GM23338 (cell line): ENCODE measurements at regions not wholly inside any gene's neighbourhood (a gene's known extent, or its start where the extent isn't known, plus 50 kb on each side); places are given as distances from the start of the nearest gene placed in this dataset.

Source experiments
- ATAC-seq: fragments of 200-7000 bp; cut with Tn5 transposase; 3 replicates; pipeline ENCODE4 v1.9.1; 2020
- DNase-seq: peaks from one replicate; pipeline ENCODE4 v3.0.0-alpha.2; 2015; ENCODE audit warnings: low spot score
- H2AFZ ChIP-seq: fragments of 200-600 bp; sonication (generic); 2 replicates; pipeline ENCODE4 v1.8.0; 2016; ENCODE audit warnings: antibody characterized with exemption, mild to moderate bottlenecking, moderate library complexity
- H3F3A ChIP-seq: fragments of 200-600 bp; sonication (generic); replicated peaks from 2 replicates; pipeline ENCODE4 v1.8.0; 2017; ENCODE audit warnings: antibody characterized with exemption, mixed run types, low read depth
- H3K27ac ChIP-seq: fragments of 200-600 bp; sonication (generic); 2 replicates; pipeline ENCODE4 v1.6.1; 2016; ENCODE audit warnings: low read depth
- H3K27me3 ChIP-seq: fragments of 200-600 bp; sonication (generic); 2 replicates; pipeline ENCODE4 v1.8.0; 2016; ENCODE audit warnings: mild to moderate bottlenecking, mixed run types, moderate library complexity; ENCODE audit not compliant: insufficient read depth
- H3K36me3 ChIP-seq: fragments of 200-600 bp; sonication (generic); 2 replicates; pipeline ENCODE4 v1.8.0; 2016; ENCODE audit warnings: mild to moderate bottlenecking; ENCODE audit not compliant: insufficient read depth
- H3K4me1 ChIP-seq: fragments of 200-600 bp; sonication (generic); 2 replicates; pipeline ENCODE4 v1.8.0; 2016; ENCODE audit warnings: mild to moderate bottlenecking, moderate library complexity; ENCODE audit not compliant: insufficient read depth
- H3K4me2 ChIP-seq: fragments of 200-600 bp; sonication (generic); 2 replicates; pipeline ENCODE4 v1.7.1; 2017; ENCODE audit warnings: mixed run types
- H3K4me3 ChIP-seq: fragments of 200-600 bp; sonication (generic); 2 replicates; pipeline ENCODE4 v1.6.1; 2016; ENCODE audit warnings: mixed run types
- H3K79me2 ChIP-seq: fragments of 200-600 bp; sonication (generic); replicated peaks from 2 replicates; pipeline ENCODE4 v1.8.0; 2017; ENCODE audit warnings: mild to moderate bottlenecking; ENCODE audit not compliant: insufficient read depth
- H3K9me2 ChIP-seq: fragments of 200-600 bp; sonication (generic); 2 replicates; pipeline ENCODE4 v1.8.0; 2017; ENCODE audit not compliant: insufficient read depth
- H4K20me1 ChIP-seq: fragments of 200-600 bp; sonication (generic); replicated peaks from 2 replicates; pipeline ENCODE4 v1.8.0; 2017; ENCODE audit warnings: mild to moderate bottlenecking; ENCODE audit not compliant: insufficient read depth
- H3K27ac Mint-ChIP-seq: 2 replicates; pipeline ENCODE4 v1.8.0; 2020; ENCODE audit warnings: inconsistent platforms, mild to moderate bottlenecking, moderate library complexity, mixed read lengths
- H3K27me3 Mint-ChIP-seq: 3 replicates; pipeline ENCODE4 v1.8.0; 2022; ENCODE audit warnings: low read depth, mild to moderate bottlenecking, moderate library complexity, mixed read lengths, inconsistent platforms; ENCODE audit not compliant: insufficient read depth, poor library complexity
- H3K36me3 Mint-ChIP-seq: 3 replicates; pipeline ENCODE4 v1.8.0; 2021; ENCODE audit warnings: low read depth, mild to moderate bottlenecking, inconsistent platforms, moderate library complexity, mixed read lengths
- H3K4me1 Mint-ChIP-seq: 3 replicates; pipeline ENCODE4 v1.8.0; 2020; ENCODE audit warnings: mild to moderate bottlenecking, inconsistent platforms, mixed read lengths
- H3K4me3 Mint-ChIP-seq: 3 replicates; pipeline ENCODE4 v1.8.0; 2021; ENCODE audit warnings: moderate library complexity, mild to moderate bottlenecking, inconsistent platforms, mixed read lengths
- H3K9me3 Mint-ChIP-seq: 3 replicates; pipeline ENCODE4 v1.8.0; 2020; ENCODE audit warnings: moderate library complexity, mild to moderate bottlenecking, inconsistent platforms, mixed read lengths
- EZH2 ChIP-seq: fragments of 200-600 bp; sonication (generic); IDR thresholded peaks from one replicate; pipeline ENCODE4 v1.8.0; 2017; ENCODE audit warnings: antibody characterized with exemption, mild to moderate bottlenecking, low read depth; ENCODE audit not compliant: unreplicated experiment
- EZH2phosphoT487 ChIP-seq: fragments of 200-600 bp; sonication (generic); IDR thresholded peaks from one replicate; pipeline ENCODE4 v1.8.1; 2018; ENCODE audit warnings: antibody characterized with exemption; ENCODE audit not compliant: unreplicated experiment
- JUNB ChIP-seq: IDR thresholded peaks from one replicate; pipeline ENCODE4 v1.6.1; 2016; ENCODE audit warnings: antibody characterized with exemption; ENCODE audit not compliant: unreplicated experiment
- NANOG ChIP-seq: IDR thresholded peaks from 2 replicates; pipeline ENCODE4 v1.6.1; 2016; ENCODE audit warnings: antibody characterized with exemption, borderline replicate concordance
- POLR2AphosphoS5 ChIP-seq: IDR thresholded peaks from 2 replicates; pipeline ENCODE4 v1.6.1; 2016; ENCODE audit warnings: antibody characterized with exemption, low read depth
- ZNF331 ChIP-seq: fragments of 250-450 bp; sonication (Bioruptor Pico); IDR thresholded peaks from 2 replicates; pipeline ENCODE4 v1.5.0; 2020; ENCODE audit warnings: low read depth, mild to moderate bottlenecking, moderate library complexity
- TF ChIP-seq, protein P1 (sequence below): IDR thresholded peaks from 2 replicates; pipeline ENCODE4 v1.6.1; 2016; ENCODE audit warnings: antibody characterized with exemption
- TF ChIP-seq, protein P2 (sequence below), 2 experiments: fragments of 200-600 bp in 1 of 2; sonication (generic) in 1 of 2; conservative IDR thresholded peaks; 2 replicates each; pipeline versions ENCODE4 v1.5.1 to v1.6.1; 2016 to 2017; ENCODE audit warnings: antibody characterized with exemption in 2 of 2, low read depth in 2 of 2, mild to moderate bottlenecking in 2 of 2, moderate library complexity in 1 of 2
- TF ChIP-seq, protein P3 (sequence below): IDR thresholded peaks from one replicate; pipeline ENCODE4 v1.6.1; 2018; ENCODE audit warnings: antibody characterized with exemption; ENCODE audit not compliant: unreplicated experiment

DNA sequence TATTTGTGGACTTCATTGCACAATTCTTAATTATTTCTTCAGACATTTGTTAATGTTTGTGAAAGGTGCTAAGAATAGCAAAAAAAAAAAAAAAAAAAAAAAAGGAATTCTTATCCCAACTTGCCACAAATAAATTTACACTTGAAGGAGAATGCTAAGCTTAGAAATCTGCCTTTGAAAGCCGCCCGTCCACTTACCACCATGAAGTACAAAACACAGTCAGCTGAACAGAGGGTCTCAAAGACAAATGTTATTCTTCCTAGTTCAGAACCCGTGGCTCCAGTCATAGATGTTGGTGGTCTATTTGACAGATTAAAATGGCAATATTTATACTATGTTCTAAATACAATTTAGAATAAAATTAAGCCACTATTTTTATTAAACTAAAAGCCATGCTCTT is 141.2 kb downstream of the ELAPOR2 start:
- no peak overlapping the region for H2AFZ ChIP-seq
- H3K36me3 ChIP-seq: no peaks in the 10 kb centered on the region; the same call in 1 of the 2 replicates
- peaks cover 32% of the 10 kb centered on the region for H3K27me3 Mint-ChIP-seq
- H3K36me3 Mint-ChIP-seq: no peaks in the 10 kb centered on the region; the same call in 2 of the 3 replicates
- H3K27ac ChIP-seq: no peak overlapping the region
- peaks cover 6% of the 10 kb centered on the region; the same call in 1 of the 2 replicates for H4K20me1 ChIP-seq
- peaks cover 40% of the 10 kb centered on the region for H3K27me3 ChIP-seq
- no peaks in the 10 kb centered on the region for H3K79me2 ChIP-seq
- no peak overlapping the region for H3K4me3 Mint-ChIP-seq
- DNase-seq (peak; percentile 37), ATAC-seq (no peak)
- no peak overlapping the region for H3K27ac Mint-ChIP-seq
- no peaks in the 10 kb centered on the region for H3K9me3 Mint-ChIP-seq
- H3K9me2 ChIP-seq: no peaks in the 10 kb centered on the region
- TF ChIP-seq, protein P1, sequence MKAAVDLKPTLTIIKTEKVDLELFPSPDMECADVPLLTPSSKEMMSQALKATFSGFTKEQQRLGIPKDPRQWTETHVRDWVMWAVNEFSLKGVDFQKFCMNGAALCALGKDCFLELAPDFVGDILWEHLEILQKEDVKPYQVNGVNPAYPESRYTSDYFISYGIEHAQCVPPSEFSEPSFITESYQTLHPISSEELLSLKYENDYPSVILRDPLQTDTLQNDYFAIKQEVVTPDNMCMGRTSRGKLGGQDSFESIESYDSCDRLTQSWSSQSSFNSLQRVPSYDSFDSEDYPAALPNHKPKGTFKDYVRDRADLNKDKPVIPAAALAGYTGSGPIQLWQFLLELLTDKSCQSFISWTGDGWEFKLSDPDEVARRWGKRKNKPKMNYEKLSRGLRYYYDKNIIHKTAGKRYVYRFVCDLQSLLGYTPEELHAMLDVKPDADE: no peak
- TF ChIP-seq NANOG: peak; percentile 35; the same call in 1 of the 2 replicates
- peaks cover 9% of the 10 kb centered on the region; the same call in 1 of the 2 replicates for H3K4me1 ChIP-seq
- no peak overlapping the region for H3K4me3 ChIP-seq
- H3F3A ChIP-seq: no peaks in the 10 kb centered on the region
- peaks cover 3% of the 10 kb centered on the region for H3K4me1 Mint-ChIP-seq
- H3K4me2 ChIP-seq: no peak overlapping the region

DNA sequence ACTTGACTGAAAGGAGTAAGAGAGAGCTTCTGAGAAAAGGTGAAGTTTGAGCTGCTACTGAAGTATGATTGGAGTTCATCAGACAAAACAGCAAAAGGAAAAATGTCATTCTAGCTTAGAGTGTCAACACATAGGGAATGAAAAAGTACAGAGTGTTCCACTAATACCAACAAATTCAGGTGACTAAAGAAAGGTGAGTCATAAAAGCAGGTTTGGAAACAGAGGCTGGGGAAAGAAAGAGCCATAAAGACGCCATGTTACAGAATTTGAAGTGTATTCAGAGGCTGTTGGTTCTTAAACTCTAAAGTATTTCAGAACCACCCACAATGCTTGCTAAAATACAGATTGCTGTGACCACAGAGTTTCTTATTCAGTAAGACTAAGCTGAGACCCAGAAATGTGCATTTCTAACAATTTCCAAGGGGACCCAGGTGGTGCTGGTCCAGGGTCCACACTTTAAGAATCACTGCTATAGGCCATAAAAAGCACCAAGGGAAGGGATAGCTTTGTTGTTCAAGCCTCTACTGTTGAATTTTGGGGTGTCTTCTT is 143.1 kb downstream of the ELAPOR2 start:
- no peak for ATAC-seq
- no peak overlapping the region for H3K27ac Mint-ChIP-seq

More for the DNA sequence above, 143.1 kb downstream of the ELAPOR2 start:
- Histone ChIP-seq H3K9me2 (no peaks in the 10 kb centered on the region), H3F3A (no peaks in the 10 kb centered on the region), H3K4me3 (no peak overlapping the region), H3K4me2 (no peak overlapping the region), H3K36me3 (no peaks in the 10 kb centered on the region), H2AFZ (no peak overlapping the region), H3K79me2 (no peaks in the 10 kb centered on the region), H3K27me3 (peaks cover 36% of the 10 kb centered on the region), H3K27ac (no peak overlapping the region), H4K20me1 (peaks cover 6% of the 10 kb centered on the region; the same call in 1 of the 2 replicates), H3K4me1 (peaks cover 9% of the 10 kb centered on the region; the same call in 1 of the 2 replicates)
- DNase-seq: no peak
- no peak overlapping the region for H3K4me3 Mint-ChIP-seq
- no peaks in the 10 kb centered on the region for H3K9me3 Mint-ChIP-seq
- no peaks in the 10 kb centered on the region; the same call in 2 of the 3 replicates for H3K36me3 Mint-ChIP-seq
- TF ChIP-seq ZNF331 (CRISPR knock-in tag) (no peak), JUNB (no peak), EZH2phosphoT487 (no peak), EZH2 (no peak), POLR2AphosphoS5 (no peak)
- TF ChIP-seq, protein P2, sequence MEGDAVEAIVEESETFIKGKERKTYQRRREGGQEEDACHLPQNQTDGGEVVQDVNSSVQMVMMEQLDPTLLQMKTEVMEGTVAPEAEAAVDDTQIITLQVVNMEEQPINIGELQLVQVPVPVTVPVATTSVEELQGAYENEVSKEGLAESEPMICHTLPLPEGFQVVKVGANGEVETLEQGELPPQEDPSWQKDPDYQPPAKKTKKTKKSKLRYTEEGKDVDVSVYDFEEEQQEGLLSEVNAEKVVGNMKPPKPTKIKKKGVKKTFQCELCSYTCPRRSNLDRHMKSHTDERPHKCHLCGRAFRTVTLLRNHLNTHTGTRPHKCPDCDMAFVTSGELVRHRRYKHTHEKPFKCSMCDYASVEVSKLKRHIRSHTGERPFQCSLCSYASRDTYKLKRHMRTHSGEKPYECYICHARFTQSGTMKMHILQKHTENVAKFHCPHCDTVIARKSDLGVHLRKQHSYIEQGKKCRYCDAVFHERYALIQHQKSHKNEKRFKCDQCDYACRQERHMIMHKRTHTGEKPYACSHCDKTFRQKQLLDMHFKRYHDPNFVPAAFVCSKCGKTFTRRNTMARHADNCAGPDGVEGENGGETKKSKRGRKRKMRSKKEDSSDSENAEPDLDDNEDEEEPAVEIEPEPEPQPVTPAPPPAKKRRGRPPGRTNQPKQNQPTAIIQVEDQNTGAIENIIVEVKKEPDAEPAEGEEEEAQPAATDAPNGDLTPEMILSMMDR (conservative IDR thresholded peaks at IDR 0.05; ENCODE audit: low read depth in 2 of 2): no peak
- TF ChIP-seq, protein P1: no peak
- TF ChIP-seq, protein P3, sequence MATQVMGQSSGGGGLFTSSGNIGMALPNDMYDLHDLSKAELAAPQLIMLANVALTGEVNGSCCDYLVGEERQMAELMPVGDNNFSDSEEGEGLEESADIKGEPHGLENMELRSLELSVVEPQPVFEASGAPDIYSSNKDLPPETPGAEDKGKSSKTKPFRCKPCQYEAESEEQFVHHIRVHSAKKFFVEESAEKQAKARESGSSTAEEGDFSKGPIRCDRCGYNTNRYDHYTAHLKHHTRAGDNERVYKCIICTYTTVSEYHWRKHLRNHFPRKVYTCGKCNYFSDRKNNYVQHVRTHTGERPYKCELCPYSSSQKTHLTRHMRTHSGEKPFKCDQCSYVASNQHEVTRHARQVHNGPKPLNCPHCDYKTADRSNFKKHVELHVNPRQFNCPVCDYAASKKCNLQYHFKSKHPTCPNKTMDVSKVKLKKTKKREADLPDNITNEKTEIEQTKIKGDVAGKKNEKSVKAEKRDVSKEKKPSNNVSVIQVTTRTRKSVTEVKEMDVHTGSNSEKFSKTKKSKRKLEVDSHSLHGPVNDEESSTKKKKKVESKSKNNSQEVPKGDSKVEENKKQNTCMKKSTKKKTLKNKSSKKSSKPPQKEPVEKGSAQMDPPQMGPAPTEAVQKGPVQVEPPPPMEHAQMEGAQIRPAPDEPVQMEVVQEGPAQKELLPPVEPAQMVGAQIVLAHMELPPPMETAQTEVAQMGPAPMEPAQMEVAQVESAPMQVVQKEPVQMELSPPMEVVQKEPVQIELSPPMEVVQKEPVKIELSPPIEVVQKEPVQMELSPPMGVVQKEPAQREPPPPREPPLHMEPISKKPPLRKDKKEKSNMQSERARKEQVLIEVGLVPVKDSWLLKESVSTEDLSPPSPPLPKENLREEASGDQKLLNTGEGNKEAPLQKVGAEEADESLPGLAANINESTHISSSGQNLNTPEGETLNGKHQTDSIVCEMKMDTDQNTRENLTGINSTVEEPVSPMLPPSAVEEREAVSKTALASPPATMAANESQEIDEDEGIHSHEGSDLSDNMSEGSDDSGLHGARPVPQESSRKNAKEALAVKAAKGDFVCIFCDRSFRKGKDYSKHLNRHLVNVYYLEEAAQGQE: no peak
- H3K4me1 Mint-ChIP-seq: peaks cover 3% of the 10 kb centered on the region
- H3K27me3 Mint-ChIP-seq: peaks cover 30% of the 10 kb centered on the region
